Keratinocyte (primary cell): ENCODE measurements at regions not wholly inside any gene's neighbourhood (a gene's known extent, or its start where the extent isn't known, plus 50 kb on each side); places are given as distances from the start of the nearest gene placed in this dataset.

ENCODE experiments used
- EZH2 ChIP-seq: IDR thresholded peaks from one replicate; pipeline ENCODE4 v1.6.1; 2012; ENCODE audit warnings: inconsistent platforms, mild to moderate bottlenecking, low read length, moderate library complexity
- TF ChIP-seq, protein P1 (sequence below), 3 experiments: IDR thresholded peaks in 1 of 3; conservative IDR thresholded peaks in 1 of 3; optimal IDR thresholded peaks in 1 of 3; 2 replicates in 2 of 3; 3 replicates in 1 of 3; pipeline versions ENCODE3 to v1.5.1; 2011; ENCODE audit warnings: low read length in 3 of 3, mild to moderate bottlenecking in 3 of 3, moderate library complexity in 2 of 3, control low read depth in 1 of 3, inconsistent platforms in 1 of 3; ENCODE audit not compliant: insufficient read depth in 2 of 3; ENCODE audit errors: extremely low read depth in 1 of 3

DNA sequence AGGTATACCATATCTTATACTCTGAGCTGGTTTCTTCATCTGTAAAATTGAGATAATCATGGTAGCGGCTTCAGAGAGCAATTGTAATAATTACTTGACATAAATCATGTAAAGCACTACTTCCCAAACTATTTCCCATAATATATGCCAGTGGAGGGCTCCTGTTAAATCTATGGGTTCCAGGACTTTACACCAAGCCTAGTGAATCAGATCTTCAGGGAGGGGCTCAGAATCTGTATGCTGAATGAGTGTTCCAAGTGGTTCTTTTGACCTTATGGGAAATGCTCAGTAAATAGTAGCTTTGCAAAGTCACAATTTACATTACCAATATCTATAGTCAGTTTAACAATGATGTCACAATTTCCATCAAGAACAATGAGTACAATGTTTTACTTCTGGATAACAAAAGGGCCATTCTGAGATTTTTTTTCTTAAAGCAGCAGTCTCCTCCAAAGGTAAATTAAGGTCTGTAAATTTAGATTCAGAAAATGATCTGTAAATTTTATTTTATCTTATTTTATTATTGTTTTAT lies 50.9 kb upstream of the NLK start:
- TF ChIP-seq, protein P1, sequence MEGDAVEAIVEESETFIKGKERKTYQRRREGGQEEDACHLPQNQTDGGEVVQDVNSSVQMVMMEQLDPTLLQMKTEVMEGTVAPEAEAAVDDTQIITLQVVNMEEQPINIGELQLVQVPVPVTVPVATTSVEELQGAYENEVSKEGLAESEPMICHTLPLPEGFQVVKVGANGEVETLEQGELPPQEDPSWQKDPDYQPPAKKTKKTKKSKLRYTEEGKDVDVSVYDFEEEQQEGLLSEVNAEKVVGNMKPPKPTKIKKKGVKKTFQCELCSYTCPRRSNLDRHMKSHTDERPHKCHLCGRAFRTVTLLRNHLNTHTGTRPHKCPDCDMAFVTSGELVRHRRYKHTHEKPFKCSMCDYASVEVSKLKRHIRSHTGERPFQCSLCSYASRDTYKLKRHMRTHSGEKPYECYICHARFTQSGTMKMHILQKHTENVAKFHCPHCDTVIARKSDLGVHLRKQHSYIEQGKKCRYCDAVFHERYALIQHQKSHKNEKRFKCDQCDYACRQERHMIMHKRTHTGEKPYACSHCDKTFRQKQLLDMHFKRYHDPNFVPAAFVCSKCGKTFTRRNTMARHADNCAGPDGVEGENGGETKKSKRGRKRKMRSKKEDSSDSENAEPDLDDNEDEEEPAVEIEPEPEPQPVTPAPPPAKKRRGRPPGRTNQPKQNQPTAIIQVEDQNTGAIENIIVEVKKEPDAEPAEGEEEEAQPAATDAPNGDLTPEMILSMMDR (optimal IDR thresholded peaks at IDR 0.05 in 1 of 3, IDR thresholded peaks at IDR 0.05 in 1 of 3, conservative IDR thresholded peaks at IDR 0.05 in 1 of 3; ENCODE audit: extremely low read depth in 1 of 3, insufficient read depth in 2 of 3, low read length in 3 of 3), result no peak
- TF ChIP-seq EZH2, result no peak
